ENCODE measurements at regions not wholly inside any gene's neighbourhood (a gene's known extent, or its start where the extent isn't known, plus 50 kb on each side); places are given as distances from the start of the nearest gene placed in this dataset.

- TF ChIP-seq CTCF (IDR thresholded peaks at IDR 0.05 in 4 of 5, conservative IDR thresholded peaks at IDR 0.05 in 1 of 5) (no peak), POLR2A (IDR thresholded peaks at IDR 0.05) (no peak)
These were observed 631.8 kb upstream of the ID2 start for GRCh38 chr2:8049851-8050571.
